SK-N-SH treated with all-trans-retinoic acid at 6 μM for 48 hours (cell line): ENCODE measurements at regions not wholly inside any gene's neighbourhood (a gene's known extent, or its start where the extent isn't known, plus 50 kb on each side); places are given as distances from the start of the nearest gene placed in this dataset.

Experiments
- PATZ1 ChIP-seq: fragments of 250-450 bp; sonication (Bioruptor Pico); IDR thresholded peaks from 2 replicates; pipeline ENCODE4 v1.8.0; 2020; ENCODE audit warnings: mild to moderate bottlenecking, moderate library complexity, borderline replicate concordance
- POU6F1 ChIP-seq: fragments of 250-450 bp; sonication (Bioruptor Pico); IDR thresholded peaks from 2 replicates; pipeline ENCODE4 v1.8.0; 2021; ENCODE audit warnings: low read depth, mild to moderate bottlenecking, moderate library complexity, borderline replicate concordance
- SNAI2 ChIP-seq: fragments of 250-450 bp; sonication (Bioruptor Pico); IDR thresholded peaks from 2 replicates; pipeline ENCODE4 v1.5.0; 2020; ENCODE audit warnings: mild to moderate bottlenecking, moderate library complexity
- ZFP30 ChIP-seq: fragments of 450-650 bp; formaldehyde crosslinking; IDR thresholded peaks from 2 replicates; pipeline ENCODE4 v1.5.0; 2022; ENCODE audit warnings: mild to moderate bottlenecking, moderate library complexity
- ZNF565 ChIP-seq: fragments of 450-650 bp; formaldehyde crosslinking; conservative IDR thresholded peaks from 2 replicates; pipeline ENCODE4 v1.5.0; 2020; ENCODE audit warnings: low read depth, mild to moderate bottlenecking, moderate library complexity

- TF ChIP-seq SNAI2 (CRISPR knock-in tag) (no peak), ZFP30 (CRISPR knock-in tag) (no peak), ZNF565 (CRISPR knock-in tag) (no peak), PATZ1 (CRISPR knock-in tag) (no peak), POU6F1 (CRISPR knock-in tag) (no peak)
Measured at GRCh38 chr18:22019193-22019592, 150.2 kb upstream of the GATA6 start.
